ENCODE measurements at regions not wholly inside any gene's neighbourhood (a gene's known extent, or its start where the extent isn't known, plus 50 kb on each side); places are given as distances from the start of the nearest gene placed in this dataset.

DNA sequence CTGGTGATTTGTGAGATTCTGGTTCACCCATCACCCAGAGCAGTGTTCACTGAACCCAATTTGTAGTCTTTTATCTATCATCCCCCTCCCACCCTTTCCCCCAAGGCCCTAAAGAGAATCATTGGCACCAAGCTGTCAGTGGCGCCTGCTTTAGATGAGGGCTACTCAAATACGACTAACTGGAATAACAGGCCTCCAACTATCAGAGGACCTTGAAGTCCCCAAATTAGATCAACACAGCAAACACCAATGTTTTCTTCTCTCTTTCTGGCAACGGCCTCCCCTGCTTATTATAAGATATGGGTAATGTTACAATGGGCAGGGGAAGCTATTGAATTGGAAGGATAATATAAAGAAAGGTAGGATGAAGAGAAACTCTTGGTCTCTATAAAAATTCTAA, 232.3 kb downstream of the SCG2 start:
- no peak overlapping the region for H3K4me3 ChIP-seq (replicated peaks; ENCODE audit: low read depth, low read length)

DNA sequence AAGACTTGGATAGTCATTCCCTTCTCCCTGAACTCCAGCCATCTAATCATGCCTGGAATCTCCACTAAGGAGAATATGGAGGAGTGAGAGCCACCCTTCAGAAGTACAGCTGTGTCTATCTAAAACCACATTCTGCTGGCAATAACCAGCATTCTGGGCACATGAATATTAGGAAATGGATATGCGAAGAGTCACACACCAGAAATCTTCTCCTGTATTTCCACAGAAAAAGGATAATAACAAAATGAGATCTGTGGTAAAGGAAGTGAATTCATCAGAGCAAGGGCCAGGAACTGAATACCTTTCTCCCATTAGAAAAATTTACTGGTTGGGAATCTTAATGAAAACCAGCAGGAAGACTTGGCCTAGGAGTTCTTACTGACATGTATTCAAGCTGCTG, 218.8 kb downstream of the SCG2 start:
- TF ChIP-seq, protein P1, sequence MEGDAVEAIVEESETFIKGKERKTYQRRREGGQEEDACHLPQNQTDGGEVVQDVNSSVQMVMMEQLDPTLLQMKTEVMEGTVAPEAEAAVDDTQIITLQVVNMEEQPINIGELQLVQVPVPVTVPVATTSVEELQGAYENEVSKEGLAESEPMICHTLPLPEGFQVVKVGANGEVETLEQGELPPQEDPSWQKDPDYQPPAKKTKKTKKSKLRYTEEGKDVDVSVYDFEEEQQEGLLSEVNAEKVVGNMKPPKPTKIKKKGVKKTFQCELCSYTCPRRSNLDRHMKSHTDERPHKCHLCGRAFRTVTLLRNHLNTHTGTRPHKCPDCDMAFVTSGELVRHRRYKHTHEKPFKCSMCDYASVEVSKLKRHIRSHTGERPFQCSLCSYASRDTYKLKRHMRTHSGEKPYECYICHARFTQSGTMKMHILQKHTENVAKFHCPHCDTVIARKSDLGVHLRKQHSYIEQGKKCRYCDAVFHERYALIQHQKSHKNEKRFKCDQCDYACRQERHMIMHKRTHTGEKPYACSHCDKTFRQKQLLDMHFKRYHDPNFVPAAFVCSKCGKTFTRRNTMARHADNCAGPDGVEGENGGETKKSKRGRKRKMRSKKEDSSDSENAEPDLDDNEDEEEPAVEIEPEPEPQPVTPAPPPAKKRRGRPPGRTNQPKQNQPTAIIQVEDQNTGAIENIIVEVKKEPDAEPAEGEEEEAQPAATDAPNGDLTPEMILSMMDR (IDR thresholded peaks at IDR 0.05; ENCODE audit: insufficient read depth, low read length, poor library complexity, severe bottlenecking): no peak
- no peak overlapping the region for H3K4me3 ChIP-seq (replicated peaks; ENCODE audit: low read depth, low read length)
- no peaks in the 10 kb centered on the region for H3K27me3 ChIP-seq (replicated peaks; ENCODE audit: control insufficient read depth, insufficient read depth, low read length)
- no peaks in the 10 kb centered on the region for H3K36me3 ChIP-seq (ENCODE audit: control insufficient read depth, insufficient read depth, low read length)
- no peak for DNase-seq (ENCODE audit: extremely low read depth, insufficient read length)

More for the DNA sequence above, 232.3 kb downstream of the SCG2 start:
- no peaks in the 10 kb centered on the region for H3K36me3 ChIP-seq (ENCODE audit: control insufficient read depth, insufficient read depth, low read length)
- no peaks in the 10 kb centered on the region; the same call in 1 of the 2 replicates for H3K27me3 ChIP-seq (replicated peaks; ENCODE audit: control insufficient read depth, insufficient read depth, low read length)
- TF ChIP-seq, protein P1 (IDR thresholded peaks at IDR 0.05; ENCODE audit: insufficient read depth, low read length, poor library complexity, severe bottlenecking): no peak
- DNase-seq (ENCODE audit: extremely low read depth, insufficient read length): no peak

DNA sequence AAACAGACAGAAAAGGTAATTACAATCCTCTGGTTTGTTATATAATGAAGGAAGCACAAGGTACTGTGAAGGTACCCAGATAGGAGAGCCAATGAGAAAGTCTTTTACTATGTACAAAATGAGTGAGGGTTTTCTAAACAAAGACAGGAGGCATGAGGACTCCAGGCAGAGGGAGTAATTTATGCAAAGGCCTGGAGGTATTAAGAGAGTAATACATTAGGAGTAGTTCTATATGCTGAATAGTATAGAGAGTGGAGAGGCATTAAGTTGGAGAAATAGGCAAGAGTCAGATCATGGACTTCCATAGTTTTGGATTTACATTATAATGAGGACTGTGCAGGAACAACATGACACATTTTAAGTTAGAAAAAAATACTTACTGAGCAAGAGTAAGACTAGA, 216.0 kb downstream of the SCG2 start:
- no peaks in the 10 kb centered on the region for H3K27me3 ChIP-seq (replicated peaks; ENCODE audit: control insufficient read depth, insufficient read depth, low read length)
- TF ChIP-seq, protein P1 (IDR thresholded peaks at IDR 0.05; ENCODE audit: insufficient read depth, low read length, poor library complexity, severe bottlenecking): no peak
- H3K36me3 ChIP-seq (ENCODE audit: control insufficient read depth, insufficient read depth, low read length): no peaks in the 10 kb centered on the region
- H3K4me3 ChIP-seq (replicated peaks; ENCODE audit: low read depth, low read length): no peak overlapping the region
- DNase-seq (ENCODE audit: extremely low read depth, insufficient read length): no peak

DNA sequence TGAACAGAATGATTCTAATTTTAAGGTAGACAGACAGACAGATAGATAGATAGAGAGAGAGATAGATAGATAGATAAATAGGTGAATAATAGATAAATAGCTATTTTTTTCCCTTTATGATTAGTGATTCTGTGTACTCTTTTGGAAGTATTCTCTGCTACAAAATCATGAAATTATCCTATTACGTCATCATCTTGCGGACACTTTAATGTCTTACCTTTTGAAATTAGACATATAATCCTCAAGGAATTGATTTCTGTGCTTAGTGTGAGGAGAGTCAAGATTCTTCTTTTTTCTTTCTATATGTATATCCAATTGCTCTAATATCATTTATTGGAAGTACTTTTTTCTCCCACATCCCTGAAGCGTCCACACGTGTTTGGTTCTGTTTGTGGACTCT, 215.2 kb downstream of the SCG2 start:
- TF ChIP-seq, protein P1 (IDR thresholded peaks at IDR 0.05; ENCODE audit: insufficient read depth, low read length, poor library complexity, severe bottlenecking): no peak
- no peaks in the 10 kb centered on the region for H3K36me3 ChIP-seq (ENCODE audit: control insufficient read depth, insufficient read depth, low read length)
- H3K4me3 ChIP-seq (replicated peaks; ENCODE audit: low read depth, low read length): no peak overlapping the region
- H3K27me3 ChIP-seq (replicated peaks; ENCODE audit: control insufficient read depth, insufficient read depth, low read length): no peaks in the 10 kb centered on the region
- no peak for DNase-seq (ENCODE audit: extremely low read depth, insufficient read length)

DNA sequence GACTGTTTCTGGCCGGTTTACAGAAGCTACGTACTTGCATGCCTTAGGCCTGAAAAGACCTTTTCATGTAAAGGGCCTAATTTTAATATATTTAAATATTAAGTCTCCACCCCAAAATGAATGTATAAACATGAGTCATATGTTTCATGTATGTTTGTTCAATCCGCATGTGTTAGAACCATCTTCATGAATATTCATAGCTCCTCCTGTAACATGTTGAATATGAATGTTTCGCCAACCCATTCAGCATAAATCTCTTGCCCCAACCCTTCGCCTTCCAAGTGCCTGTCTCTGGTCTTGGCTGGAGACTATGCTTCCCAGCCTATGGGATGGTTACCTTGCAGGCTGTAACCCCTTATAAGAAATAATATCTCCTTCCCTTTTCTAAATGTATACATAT, 212.5 kb downstream of the SCG2 start:
- no peak for DNase-seq (ENCODE audit: extremely low read depth, insufficient read length)
- Histone ChIP-seq H3K27me3 (replicated peaks; ENCODE audit: control insufficient read depth, insufficient read depth, low read length) (no peaks in the 10 kb centered on the region), H3K4me3 (replicated peaks; ENCODE audit: low read depth, low read length) (no peak overlapping the region), H3K36me3 (ENCODE audit: control insufficient read depth, insufficient read depth, low read length) (no peaks in the 10 kb centered on the region)
- TF ChIP-seq, protein P1 (IDR thresholded peaks at IDR 0.05; ENCODE audit: insufficient read depth, low read length, poor library complexity, severe bottlenecking): no peak

DNA sequence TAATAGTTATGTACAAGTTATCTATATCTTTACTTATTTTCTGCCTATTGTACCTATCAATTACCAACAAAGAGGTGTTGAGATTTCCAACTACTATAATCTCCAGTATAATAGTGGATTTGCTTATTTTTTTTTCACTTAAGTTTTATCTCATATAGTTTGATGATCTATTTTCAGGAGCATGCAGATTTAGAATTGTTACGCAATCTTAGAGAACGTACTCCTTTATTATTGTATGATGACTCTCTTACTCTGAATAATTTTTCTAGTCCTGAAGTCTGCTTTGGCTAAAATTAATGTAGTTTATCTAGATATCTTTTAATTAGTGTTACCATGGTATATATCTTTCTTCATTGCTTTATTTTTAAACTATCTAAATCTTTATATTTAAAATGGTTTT, 205.2 kb downstream of the SCG2 start:
- DNase-seq (ENCODE audit: extremely low read depth, insufficient read length): no peak
- Histone ChIP-seq H3K4me3 (replicated peaks; ENCODE audit: low read depth, low read length) (no peak overlapping the region), H3K27me3 (replicated peaks; ENCODE audit: control insufficient read depth, insufficient read depth, low read length) (no peaks in the 10 kb centered on the region), H3K36me3 (ENCODE audit: control insufficient read depth, insufficient read depth, low read length) (no peaks in the 10 kb centered on the region)
- TF ChIP-seq, protein P1 (IDR thresholded peaks at IDR 0.05; ENCODE audit: insufficient read depth, low read length, poor library complexity, severe bottlenecking): no peak

Data from GM06990 (cell line).